Inferior parietal cortex (tissue), 1 donor: ENCODE measurements at regions not wholly inside any gene's neighbourhood (a gene's known extent, or its start where the extent isn't known, plus 50 kb on each side); places are given as distances from the start of the nearest gene placed in this dataset.
"Not testable (repeated sequence)": the region's sequence is repeated elsewhere in the genome, so short reads cannot be mapped to it uniquely, and the experiment has no call there.

Experiments
- DNase-seq: peaks from one replicate; pipeline ENCODE4 v3.0.0-alpha.2; 2016; ENCODE audit errors: extremely low spot score

DNA sequence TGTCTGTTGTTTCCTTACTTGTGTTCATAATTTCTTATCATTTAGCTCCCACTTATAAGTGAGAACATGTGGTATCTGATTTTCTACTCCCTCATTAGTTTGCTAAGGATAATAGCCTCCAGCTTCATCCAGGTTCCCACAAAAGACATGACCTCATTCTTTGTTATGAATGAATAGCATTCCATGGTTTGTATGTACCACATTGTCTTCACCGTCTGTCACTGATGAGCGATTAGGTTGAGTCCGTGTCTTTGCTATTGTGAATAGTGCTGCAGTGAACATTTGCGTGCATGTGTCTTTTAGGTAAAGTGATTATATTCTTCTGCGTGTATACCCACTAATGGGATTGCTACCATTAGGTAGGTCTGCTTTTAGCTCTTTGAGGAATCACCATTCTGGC lies 624.3 kb upstream of the EPHA5 start:
- no peak for DNase-seq

DNA sequence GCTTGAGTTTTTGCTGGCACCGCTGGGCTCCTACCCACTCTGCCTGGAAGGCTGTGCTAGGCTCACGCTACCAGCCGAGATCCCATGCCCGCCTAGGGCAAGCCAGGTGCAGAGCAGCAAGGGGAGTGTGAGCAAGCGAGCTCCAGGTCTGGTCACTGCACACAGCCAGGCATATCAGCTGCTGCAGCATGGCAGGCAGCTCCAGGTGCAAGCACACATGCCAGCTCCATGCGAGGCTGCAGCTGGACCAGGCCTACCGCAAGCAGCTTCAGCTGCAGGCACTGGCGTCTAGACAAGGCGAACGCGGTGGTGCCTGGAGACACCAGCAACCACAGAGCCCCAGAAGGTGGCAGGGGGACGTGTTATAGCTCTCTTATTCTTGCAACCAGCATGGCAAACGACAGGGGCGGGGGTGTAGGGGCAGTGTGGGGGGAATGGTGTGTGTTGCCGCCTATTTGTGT lies 614.7 kb upstream of the EPHA5 start:
- no peak for DNase-seq

DNA sequence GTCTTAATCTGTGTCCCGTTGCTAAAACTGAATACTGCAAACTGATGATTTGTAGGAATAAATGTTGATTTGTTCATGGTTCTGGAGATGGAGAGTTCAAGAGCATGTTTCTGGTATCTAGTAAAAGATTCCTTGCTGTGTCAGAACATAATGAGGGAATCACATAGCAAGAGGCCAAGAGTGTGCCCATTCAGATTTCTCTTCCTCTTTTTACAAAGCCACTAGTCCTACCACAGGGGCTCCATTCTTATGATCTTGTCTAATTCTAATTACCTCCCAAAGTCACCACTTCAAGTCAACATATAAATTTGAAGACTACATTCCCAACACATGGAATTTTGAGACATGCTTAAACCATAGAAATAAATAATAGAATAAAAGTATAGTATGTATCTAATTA lies 608.8 kb upstream of the EPHA5 start:
- no peak for DNase-seq

DNA sequence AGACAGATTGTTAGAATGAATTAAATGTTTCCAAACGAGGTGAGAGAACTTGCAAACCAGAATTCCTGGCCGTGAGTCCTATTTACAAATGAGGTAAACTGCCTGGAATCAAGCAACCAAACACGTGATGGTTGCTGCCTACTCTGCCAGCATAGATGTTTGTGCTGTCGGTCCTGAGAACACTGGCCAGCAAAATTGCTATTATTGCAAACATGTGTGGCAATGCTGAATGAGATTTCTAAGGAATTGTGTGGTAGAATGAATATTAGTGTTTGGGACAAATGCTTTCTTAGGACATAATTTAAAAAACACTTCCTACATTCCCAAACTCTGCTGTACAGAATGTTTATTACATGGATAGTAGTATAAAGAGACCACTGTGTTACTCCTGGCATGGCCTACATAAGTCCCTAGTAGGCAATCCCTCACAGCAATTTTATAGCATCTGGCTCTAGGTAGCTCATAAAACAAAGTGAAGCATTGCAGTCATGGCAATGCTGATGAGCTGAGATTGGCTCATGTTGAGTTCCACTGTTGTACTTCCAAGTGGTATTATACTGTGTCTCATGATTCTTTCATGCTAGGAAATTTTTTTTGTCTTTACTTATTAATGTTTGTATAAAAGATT lies 605.2 kb upstream of the EPHA5 start:
- peak; percentile 6 for DNase-seq

DNA sequence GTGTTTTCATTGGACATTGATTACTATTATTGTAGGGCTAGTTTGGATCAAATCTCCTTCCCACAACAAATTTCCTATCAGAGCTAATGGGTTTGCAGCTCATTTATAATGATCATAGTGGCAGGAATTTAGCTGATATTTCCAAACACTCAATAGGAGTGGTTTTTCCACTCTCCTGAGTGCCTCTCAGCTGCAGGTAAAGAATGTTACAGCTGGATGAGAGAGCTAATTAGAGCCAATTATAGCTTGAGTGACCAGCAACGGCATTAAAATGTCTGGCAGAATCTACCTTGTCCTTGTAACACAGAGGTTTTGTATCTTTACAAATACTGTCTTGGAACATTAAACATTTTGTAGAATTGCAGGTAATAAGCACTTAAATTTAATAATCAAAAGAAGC lies 602.8 kb upstream of the EPHA5 start:
- DNase-seq: no peak

DNA sequence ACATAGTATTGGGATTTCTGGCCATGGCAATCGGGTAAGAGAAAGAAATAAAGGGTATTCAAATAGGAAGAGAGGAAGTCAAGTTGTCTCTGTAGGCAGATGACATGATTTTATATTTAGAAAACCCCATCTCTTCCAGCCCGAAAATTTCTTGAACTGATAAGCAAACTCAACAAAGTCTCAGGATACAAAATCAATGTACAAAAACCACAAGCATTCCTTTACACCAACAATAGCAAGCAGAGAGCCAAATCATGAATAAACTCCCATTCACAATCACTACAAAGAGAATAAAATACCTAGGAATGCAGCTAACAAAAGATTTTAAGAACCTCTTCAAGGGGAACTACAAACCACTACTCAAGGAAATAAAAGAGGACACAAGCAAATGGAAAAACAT lies 600.1 kb upstream of the EPHA5 start:
- DNase-seq: not testable (repeated sequence)

DNA sequence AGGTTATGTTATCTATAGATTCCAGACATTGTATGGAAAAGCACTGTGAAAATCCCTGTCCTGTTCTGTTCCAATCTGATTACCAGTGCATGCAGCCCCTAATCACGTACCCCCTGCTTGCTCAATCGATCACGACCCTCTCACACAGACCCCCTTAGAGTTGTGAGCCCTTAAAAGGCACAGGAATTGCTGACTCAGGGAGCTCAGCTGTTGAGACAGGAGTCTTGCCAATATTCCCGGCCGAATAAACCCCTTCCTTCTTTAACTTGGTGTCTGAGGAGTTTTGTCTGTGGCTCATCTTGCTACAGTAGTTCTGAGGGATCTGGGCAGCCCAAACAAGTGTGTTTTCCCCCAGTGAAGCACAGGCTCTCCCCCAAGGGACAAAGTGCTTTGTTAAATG lies 596.3 kb upstream of the EPHA5 start:
- not testable (repeated sequence) for DNase-seq

DNA sequence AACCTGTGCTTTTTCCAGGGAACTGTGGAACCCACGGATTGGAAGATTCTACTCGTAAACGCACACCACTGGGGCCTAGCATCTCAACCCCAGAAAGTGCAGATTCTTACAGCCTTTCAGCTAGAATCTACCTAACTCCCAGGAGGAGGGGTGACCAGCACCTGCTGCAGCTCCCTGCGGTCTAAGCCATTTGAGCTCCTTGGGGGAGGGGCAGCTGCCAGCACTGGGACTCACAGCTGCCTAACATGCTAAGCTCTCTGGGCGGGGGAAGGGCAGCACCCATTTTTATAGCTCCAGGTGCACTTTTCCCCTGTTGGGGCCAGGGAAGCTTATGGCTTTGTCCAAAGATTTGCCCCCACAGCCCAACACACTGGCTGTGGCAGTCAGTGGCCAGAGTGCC lies 595.7 kb upstream of the EPHA5 start:
- no peak for DNase-seq

DNA sequence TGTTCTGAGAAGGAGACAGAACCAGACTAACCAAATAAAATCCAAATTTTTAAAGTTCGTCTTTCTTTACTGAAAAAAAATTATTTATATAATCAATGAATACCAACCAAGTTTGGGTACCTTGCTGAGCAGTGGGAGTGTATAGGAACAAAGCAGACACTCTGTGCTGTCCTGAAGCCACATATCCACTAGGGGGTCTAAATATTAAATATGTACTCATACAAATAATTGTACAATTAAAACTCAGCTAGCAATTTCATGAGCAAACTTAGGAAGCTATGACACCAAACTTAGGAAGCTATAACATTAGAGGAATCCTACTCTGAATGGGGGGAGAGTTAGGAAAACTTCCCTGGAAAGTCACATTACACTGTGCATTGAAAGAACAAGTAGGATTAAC lies 582.0 kb upstream of the EPHA5 start:
- no peak for DNase-seq

DNA sequence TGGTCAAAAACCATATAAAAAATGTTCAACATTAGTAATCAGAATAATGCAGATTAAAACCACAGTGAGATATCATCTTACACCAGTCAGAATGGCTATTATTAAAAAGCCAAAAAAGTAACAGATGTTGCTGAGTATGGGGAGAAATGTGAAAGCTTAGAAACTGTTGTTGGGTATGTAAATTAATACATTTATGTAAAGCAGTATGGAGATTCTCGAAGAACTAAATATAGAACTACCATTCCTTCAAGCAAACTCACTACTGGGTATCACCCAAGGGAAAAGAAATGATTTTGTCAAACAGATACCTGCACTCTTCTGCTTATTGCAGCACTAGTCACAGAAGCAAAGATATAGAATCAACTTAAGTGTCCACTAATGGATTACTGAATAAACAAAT lies 576.4 kb upstream of the EPHA5 start:
- DNase-seq: no peak

DNA sequence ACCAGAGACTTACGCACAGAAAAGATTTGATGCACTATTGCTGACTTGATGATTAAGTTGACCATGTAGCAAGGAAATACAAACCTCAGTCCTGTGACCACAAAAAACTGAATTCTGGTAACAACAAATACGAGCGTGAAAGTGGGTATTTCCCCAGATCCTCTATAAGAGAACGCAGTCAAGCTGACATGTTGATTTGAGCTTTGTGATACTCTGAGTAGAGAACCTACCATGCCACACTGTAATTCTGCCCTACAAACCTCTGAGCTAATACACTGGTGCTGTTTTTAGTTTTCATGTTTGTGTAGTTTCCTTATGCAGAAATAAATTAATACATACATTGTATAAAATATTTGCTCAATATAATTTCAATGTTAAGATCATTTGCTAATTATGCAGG lies 565.6 kb upstream of the EPHA5 start:
- no peak for DNase-seq

DNA sequence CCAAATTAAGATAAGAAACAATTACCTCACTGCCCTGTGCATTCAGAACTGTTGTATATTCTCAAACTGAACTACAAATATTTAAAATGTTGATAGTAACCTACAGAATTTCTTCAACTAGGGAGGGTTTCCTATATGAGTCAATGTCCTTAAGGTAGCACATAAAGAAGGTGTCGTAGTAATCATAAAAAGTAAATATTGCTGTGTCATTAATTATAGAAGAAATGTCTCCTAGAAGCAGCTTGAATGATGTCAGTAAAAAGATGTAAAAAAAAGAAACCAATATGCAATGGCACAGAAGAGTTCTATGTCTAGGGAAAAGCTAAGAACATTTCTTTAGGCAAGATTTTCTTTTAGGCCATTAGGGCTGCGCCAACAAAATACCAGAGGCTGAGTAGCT lies 559.6 kb upstream of the EPHA5 start:
- no peak for DNase-seq

DNA sequence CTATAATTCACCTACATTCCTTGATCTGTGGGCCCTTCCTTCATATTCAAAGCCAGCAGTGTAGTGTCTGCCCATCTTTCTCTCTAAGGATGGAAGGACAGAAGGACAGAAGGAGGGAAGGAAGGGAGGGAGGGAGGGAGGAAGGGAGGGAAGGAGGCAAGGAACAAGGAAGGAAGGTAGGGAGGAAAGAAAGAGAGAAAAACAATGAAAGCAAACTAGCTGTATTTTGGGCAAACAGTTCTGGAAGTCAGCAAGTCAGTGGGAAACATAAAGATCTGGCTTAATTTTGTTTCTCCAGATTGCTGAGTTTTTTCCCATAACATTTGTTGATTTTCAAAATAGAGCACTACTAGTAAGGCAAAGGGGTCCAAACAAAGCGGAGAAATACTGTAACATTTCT lies 555.2 kb upstream of the EPHA5 start:
- no peak for DNase-seq

DNA sequence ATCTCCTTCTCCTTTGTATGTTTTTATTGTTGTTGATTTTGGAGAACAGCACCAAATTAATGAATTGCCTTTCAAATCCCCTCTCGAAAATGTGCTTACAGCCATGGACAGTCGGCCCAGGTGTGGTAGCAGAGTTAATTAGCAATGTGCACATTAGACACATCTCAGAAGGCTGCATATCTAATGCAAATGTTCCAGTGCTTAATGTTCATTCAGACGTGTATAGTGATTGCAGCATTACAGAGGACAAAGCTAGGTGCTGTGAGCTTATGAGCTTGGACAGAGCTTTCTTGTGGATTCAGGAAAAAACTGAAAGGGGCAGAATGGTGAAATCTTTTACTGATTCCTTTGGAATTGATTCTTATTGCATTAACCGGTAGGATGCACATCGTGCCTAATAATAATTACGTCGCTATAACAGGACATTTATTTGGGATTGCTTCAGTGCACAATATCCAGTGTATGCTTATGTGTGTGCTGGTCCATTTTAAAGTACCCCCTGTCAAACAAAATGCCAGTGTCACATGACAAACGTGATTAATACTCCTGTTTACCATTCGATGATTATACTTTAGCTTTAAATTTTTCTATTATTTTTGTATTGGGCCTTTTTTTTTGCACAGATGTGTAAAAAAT lies 552.9 kb upstream of the EPHA5 start:
- no peak for DNase-seq

DNA sequence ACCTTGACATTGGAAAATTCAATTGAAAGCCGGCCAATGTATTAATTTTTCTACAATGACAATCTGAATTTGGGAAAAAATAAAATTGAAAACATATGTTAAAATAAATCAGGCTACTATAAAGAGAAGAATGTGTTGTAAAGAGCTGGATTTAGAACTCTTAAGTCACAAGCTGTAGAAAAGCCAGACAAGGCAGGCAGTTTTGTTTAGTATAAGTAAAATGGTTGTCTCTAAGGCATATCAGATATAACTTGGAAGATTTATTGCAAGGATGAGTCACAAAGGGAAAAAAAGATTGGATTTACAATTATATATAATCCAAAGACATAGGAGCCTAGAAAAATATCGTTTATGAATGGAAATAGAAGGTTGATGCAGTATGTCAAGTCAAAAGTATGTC lies 549.1 kb upstream of the EPHA5 start:
- DNase-seq: no peak

DNA sequence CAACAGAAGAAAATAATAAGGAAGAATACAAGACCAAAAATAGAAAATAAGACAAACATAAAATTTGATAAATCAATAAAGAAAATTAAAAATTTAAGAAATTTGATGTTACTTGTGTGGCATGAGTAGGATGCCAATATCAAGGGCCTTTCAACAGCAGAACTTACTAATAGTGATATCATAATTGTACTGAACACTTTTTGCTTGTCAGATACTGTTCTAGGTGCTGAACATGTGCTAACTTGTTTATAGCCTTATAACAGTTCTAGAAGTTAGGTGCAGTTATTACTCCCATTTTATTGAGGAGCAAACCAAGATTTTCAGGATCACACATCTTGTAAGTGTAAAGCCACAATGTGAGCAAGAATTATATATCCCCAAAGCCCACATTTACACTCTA lies 546.0 kb upstream of the EPHA5 start:
- no peak for DNase-seq

DNA sequence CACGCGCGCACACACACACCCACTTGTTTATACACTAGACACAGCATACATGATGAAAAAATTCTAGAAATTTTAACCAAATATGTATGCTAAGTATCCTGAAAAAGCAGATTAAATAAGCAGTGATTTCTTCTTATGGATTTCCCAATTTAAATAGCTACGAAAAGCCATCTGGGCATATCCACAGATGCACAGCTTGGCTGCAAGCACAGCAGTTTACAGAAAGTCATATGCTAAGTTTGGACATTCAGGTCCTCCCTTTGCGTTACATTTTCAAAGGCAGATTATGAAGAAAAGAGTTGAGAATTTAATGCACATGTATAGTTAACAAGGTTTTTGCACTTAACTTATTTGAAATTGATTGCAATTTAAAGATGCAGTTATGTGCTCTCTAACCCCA lies 542.2 kb upstream of the EPHA5 start:
- peak; percentile 7 for DNase-seq

DNA sequence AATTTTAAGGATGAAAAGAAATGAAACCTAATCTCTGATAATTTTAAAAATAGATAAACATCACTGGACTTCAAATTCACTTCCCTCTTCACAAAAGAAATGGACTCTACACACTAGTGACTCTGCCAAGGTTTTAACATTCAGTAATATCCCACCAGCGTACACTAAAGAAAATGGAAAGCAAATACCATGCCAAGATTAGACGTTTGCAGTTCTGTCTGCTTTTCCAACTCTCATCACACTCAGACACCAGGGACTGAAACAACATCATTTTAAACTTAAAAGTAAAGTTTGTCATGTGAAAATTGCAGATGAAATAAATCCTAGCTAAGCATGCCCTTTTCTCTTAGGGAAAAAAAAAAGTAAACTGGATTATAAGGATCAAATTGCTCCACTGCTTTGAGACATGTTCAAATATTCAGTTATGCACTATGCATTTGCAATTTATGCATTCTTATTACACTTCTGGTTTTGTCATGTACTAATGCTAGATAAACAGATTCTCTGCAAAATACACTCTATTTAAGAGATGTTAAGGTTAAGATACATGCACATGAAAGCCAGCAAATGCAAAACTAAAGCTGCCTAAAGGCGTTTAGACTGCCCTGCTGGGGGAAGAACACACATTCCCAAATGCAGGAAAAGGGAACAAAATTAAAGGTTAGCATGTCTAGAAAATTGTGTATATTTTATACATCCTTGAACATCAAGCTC lies 534.4 kb upstream of the EPHA5 start:
- no peak for DNase-seq

DNA sequence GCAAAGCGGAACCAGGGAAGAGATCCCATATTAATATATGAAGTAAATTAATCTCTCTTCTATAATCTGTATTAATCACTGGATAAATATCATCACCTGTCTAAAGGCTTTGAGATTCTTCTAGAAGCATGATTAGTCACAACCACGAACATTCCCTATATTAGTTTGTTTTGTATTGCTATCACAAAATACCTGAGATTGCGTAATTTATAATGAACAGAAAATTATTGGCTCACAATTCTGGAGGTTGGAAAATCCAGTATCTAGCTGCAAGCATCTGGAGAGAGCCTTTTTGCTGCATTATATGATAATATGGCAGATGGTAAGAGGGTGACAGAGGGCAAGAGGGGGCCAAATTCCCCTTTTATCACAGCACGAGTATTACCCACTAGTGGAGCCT lies 532.6 kb upstream of the EPHA5 start:
- no peak for DNase-seq

DNA sequence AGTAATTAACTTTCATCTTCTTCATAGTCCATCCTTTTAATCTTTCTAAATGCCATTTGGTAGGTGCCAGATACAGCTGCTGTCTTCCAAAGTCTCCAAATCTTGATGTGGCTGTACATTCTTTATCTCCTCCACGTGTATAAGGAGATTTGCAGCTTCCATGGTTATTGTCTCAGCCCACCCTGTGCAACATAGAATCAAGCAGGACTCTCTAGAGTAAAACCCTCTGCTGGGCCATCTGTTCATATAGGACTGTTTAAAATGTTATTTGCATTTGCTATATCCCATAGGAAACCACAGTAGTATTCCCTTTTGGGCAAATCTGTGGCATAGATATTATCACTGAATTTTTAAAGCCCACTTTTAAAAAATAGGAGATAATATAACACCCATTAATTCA lies 527.2 kb upstream of the EPHA5 start:
- no peak for DNase-seq

DNA sequence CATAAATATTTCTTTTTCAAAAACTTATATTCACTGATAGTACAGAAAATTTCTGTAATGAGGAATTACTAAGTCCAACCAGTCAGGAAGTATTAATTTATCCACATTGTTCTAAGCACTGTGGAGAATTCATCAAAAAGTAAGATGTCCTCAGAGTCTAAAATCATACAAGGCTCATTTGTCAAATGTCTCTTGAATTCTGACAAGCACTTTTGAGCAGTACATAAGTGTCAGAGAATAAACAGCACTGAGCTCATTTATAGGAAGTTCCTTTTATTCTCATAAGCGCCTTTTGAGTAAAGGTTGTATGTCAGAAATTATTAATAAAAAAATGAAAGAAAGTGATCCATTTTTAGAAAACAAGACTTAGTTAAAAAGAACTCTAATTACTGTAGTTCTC lies 523.2 kb upstream of the EPHA5 start:
- DNase-seq: no peak

DNA sequence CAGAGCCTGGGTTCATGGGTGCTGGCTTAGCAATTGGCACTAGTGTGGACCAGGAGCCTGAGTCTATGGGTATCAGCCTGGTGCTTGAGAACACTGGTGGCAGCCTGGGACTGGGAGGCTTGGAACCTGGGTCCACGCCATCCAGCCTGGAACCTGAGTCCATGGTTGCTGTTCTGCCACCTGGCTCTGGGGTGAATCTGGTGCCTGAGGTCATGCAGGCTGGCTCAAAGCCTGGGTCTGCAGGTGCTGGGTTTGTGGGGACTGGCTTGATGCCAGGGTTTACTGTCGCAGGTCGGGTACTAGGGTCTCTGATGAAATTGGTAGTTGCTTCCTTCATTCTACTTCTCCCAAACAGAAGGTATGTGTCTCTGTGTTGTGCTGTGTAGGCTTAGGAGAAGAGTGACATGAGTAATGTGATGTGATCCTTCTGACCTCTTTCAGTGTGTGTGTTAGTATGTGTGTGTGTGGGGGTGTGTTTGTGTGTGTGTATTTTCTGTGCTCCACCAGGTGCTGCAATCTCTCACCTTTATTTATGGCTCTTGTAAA lies 517.0 kb upstream of the EPHA5 start:
- no peak for DNase-seq

DNA sequence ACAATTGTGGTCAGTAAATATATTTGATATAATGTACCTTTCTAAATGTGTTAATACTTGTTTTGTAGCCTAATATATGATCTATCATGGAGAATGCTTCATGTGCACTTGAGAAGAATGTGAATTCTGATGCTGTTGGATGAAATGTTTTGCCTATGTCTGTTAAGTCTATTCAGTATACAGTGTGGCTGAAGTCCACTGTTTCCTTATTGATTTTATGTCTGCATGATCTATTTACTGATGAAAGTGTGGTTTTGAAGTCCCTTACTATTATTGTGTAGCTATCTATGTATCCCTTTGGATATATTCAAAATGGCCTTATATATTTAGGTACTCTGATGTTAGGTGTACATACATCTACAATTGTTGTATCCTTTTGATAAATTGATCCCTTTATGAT lies 515.8 kb upstream of the EPHA5 start:
- no peak for DNase-seq
